ENCODE measurements at regions not wholly inside any gene's neighbourhood (a gene's known extent, or its start where the extent isn't known, plus 50 kb on each side); places are given as distances from the start of the nearest gene placed in this dataset.
"Not testable (repeated sequence)": the region's sequence is repeated elsewhere in the genome, so short reads cannot be mapped to it uniquely, and the experiment has no call there.

DNA sequence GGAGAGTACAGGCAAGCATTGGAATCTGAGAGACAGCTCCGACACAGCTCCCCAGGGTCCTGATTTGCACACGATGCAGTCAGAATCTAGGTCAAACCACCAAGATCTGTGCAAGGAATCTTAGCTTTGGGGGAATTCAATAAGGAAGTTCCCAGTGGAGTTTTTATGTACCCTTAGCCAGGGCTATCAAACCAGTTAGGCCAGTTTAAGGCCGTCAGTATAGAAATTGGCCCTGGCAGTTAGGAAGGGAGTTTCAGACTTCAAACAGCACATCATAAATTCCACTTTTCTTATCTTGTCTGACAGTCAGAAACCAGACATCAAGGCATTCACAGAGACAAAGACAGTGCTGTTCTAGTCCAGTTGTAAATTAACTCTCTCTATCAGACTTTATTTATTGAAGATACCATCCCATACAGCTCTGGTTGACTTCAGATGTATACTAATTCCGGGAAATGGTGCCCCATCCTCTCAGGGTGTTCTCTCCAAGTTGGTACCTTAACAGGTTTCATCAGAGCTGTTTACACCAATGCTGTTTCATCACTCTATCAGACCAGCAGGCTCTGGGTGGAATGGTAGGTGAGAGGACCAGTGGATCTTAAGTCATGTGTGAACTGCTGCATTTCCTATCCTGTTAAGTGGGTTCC is 157.5 kb upstream of the ATF7IP start:
- no peak for DNase-seq (ENCODE audit: low read depth, low spot score)

DNA sequence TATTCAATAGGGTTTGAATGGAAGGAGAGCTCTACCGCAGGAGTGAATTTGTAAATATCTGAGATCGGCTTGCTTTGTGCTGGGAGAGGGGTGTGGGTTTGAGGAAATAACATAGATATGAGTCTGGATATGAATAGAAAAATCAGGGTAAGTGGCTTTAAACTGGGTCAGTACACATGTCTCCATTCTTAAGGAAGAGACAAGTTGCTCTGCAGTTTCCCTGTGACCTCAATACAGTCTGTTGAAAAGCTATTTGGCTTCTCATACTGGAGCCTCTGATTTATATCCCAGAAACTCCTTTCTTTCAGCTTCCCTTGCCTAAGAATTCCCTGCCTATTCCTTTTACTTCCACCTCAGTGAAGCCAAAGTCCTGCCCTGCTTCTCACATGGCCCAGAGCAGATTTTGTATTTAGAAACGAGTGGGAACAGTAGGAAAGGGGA is 153.5 kb upstream of the ATF7IP start:
- no peak for DNase-seq (ENCODE audit: low read depth, low spot score)

DNA sequence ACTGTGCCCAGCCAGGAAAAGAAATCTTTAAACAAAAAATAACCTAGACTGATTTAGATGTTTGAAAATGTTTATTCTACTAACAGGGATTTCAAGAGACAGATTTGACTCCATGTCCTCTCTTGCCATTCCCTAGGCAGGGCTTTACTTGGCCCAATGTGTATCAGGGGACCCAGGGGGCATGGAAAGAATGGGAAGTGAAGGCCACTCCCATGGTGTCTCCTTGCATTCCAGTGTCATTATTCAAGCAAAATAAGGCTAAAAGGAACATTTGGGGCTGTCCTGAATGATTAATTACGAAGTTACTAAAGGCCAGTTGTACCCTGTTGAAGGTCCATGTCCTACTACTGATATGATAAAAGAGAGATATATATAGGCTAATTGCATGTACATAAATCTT is 151.9 kb upstream of the ATF7IP start:
- no peak for DNase-seq (ENCODE audit: low read depth, low spot score)

DNA sequence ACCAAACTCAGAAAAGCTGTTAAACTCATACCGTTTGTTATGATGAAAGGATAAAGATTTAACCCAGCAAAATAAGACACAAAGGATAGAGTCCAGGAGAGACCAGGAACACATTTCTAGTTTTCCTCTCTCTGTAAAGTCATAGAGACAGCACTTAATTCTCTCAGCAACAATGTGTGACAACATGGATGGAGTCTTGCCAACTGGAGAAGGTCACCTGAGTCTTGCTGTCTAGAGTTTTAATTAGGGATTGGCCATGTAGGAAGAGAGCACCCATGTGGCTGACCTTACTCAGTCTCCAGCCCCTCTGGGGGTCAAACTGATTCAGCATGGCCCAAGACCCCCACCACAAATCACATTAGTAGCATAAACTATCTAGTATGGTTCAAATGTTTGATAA is 151.0 kb upstream of the ATF7IP start:
- DNase-seq (ENCODE audit: low read depth, low spot score), result no peak

DNA sequence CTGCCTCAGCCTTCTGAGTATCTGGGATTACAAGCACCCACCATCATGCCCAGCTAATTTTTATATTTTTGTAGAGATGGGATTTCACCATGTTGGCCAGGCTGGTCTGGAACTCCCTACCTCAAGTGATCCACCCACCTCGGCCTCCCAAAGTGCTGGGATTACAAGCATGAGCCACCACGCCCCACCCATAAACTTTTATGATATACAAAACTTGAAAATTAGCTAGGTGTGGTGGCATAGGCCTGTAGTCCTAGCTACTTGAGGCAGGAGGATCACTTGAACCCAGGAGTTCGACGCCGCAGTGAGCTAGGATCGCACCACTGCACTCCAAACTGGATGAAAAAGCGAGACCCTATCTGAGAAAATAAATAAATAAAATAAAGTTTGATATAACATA is 149.5 kb upstream of the ATF7IP start:
- DNase-seq (ENCODE audit: low read depth, low spot score), result not testable (repeated sequence)

DNA sequence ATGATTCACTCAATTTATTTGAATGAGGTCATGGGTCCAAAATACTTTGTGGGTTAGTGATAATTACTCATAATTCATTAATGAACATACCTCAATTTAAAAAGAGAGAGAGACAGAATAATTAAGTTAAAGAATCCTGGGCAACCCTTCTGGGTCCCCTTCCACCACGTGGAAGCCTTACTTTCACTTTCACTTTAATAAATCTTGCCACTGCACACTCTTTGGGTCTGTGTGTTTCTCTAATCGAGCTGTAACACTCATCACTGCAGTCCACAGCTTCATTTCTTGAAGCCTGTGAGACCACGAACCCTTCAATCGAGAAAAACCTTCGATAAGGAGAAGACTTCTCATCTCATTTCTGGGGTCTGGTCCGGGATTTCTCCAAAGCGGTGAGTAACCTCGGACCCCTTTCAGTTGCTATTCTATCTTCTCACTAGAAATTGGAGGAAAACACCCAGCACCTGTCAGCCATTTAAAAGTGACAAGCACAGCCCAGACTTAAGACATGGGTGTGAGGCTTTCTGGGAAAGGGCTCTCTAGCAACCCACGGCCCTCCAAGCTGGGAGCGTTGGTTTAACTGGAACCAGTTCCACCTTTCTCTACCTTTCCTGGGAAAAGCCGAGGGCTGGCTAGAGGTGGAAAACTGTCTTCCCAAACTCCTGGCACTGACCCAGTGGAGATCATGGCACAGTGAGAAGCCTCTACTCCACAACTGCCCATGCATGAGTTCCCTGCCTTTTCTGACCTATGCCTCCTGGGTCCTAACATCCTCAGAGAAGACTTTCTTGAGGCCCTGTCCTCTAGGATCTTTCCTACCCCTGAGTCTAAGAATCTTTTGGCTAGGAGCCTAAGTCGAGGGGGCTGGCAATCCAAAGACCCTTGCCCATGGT is 148.8 kb upstream of the ATF7IP start:
- DNase-seq (ENCODE audit: low read depth, low spot score), result no peak

DNA sequence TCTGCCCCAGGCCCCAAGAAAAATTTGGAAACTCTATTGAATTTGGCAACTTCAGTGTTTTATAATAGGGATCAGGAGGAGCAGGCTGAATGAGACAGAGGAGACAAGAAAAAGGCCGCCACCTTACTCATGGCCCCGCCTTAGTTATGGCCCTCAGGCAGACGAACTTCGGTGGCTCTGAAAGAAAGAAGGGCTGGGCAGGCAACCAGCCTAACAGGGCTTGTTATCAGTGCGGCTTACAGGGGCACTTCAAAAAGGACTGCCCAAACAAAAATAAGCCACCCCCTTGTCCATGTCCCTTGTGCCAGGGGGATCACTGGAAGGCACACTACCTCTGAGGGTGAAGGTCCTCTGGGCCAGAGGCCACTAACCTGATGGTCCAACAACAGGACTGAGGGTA is 146.3 kb upstream of the ATF7IP start:
- DNase-seq (ENCODE audit: low read depth, low spot score), result no peak

DNA sequence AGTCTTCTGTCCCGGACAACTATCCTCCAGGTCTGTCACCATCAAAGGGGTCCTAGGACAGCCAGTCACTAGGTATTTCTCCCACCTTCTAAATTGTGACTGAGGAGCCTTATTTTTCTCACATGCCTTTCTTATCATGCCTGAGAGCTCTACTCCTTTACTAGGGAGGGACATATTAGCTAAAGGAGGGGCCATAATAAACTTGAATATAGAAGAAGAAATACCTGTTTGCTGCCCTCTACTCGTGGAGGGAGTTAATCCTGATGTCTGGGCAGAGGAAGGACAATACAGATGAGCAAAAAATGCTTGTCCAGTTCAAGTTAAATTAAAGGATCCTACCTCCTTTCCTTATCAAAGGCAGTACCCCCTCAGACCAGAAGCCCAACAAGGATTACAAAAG is 145.8 kb upstream of the ATF7IP start:
- not testable (repeated sequence) for DNase-seq (ENCODE audit: low read depth, low spot score)

DNA sequence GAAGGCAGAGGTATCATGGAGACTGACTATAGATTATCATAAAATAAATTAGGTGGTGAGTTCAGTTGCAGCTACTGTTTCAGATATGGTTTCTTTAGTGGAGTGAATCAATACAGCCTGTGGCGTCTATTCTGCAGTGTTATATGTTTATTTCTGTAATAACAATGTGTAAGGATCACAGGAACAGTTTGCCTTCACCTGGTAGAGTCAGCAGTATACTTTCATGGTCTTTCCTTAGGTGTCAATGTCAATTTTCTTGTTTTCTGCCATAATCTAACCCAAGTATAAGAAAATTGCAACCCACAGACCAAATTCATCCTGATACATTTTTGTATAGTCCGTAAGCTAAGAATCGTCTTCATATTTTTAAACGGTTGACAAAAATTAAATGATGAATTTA is 140.4 kb upstream of the ATF7IP start:
- DNase-seq (ENCODE audit: low read depth, low spot score), result no peak

DNA sequence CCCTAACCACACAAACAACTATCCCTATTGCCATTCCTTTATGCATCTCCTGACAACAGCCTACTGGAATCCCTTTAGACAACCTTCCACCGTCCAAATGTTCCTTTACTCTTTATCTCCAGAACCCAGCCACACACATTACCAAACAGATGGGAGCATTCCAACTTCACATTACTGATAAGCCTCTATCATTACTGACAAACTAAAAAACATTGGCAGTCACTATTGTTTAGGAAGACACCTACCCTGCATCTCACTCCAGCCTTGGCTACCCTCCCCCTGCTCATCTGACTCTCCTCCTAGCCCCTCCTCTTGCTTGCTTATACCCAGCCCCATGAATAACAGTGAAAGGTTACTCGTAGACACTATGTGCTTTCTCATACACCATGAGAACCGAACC is 130.3 kb upstream of the ATF7IP start:
- DNase-seq (ENCODE audit: low read depth, low spot score), result not testable (repeated sequence)

DNA sequence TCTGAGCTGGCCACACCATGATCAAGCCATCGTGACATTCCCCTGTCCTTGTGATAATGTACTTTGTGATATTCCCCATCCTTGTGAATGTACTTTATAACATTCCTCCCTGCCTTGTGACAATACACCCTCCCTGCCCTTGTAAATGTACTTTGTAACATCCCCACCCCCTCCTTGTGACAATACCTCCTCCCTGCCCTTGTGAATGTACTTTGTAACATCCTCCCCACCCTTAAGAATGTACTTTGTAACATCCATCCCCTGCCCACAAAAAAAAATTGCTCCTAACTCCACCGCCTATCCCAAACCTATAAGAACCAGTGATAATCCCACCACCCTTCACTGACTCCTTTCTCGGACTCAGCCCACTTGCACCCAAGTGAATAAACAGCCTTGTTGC is 128.8 kb upstream of the ATF7IP start:
- not testable (repeated sequence) for DNase-seq (ENCODE audit: low read depth, low spot score)

DNA sequence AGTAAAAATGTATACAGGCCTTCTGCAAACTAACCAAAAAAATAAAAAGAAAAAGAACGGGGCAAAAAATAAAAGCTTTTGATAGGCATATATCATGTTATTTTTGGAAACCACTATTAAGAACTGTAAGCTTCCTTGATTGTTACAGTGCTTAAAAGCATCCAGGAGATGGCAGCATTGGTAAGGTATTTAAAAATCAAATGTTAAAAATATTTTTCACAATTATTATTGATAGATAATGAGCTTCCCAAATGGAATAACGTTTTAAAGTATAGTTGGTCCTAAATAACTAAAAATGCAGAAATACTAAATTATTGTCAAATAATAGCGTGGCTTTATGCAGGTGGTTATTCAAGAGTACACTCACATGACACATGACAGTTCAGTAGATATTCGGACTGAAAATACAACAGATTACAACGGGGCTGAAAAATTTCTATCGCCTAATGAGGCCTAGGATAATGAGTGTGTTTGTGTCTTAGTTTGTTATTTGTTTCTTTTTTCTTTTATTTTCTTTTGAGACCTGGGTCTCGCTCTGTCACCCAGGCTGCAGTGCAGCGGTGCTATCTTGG is 127.2 kb upstream of the ATF7IP start:
- DNase-seq (ENCODE audit: low read depth, low spot score), result no peak

DNA sequence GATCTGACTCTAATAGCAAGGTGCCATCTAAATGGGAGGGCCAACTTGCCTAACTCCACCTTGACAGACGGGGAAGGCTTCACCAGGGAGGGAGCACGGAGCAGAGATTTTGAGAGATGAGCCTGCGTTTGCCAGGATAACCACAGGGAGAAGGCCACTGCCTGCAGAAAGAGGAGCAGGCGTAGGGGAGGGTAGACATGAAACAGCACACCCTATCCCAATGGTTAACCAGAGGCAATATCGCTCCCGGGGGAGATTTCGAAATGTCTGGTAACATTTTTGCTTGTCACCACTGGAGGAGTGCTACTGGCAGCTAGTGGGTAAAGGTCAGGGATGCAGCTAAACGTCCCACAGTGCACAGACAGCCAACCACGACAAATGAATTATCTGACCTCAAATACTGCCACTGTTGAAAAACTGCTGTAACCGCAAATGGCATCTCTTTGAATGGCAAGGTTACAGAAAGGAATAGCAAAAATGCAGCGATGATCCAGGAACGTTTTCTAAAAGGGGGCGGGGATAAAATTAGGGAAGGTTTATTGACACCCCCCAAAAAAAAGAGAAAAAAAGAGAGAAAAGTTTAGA is 126.0 kb upstream of the ATF7IP start:
- DNase-seq (ENCODE audit: low read depth, low spot score), result no peak

DNA sequence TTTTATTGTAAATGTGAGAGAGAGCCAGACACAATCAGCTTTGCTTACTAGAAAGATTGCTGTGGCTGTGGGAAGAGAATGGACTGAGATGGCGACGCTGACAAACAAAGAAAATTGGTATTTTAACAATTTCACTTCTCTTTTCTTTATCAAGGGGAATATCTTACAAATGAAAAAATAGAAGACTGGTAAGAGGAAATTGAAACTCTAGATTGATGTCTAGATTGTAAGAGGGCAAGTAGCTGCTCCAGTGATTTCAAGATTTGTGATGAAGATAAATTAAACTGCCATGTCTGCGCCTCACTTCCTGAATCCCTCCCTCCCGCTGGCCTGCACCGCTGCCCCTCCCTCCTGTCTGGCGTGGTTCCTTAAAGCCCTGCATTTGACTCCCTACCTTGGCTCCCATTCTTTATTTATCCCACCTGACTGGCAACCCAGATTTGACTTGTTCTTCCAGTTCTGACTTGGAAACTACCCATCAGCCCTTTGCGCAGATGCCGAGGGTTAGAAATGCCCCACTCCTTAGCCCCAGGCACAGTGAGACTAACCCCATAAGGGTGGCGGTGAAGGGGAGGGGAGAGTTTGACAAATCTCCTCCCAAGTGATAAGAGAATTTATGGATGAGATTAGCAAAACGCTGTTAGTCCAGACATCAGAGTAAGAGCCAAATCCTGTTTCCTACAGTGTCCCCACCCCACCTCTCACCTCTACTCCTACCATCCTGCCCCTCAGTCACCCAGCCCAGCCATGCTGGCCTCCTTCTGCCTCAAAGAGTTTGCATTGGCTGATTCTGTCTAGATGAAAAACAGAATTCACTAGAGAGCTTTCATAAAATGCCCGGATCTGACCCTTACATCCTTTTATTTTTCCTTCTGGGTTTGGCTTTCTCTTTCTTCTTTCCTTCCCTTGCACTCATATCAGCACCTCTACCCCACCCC is 125.3 kb upstream of the ATF7IP start:
- no peak for DNase-seq (ENCODE audit: low read depth, low spot score)

DNA sequence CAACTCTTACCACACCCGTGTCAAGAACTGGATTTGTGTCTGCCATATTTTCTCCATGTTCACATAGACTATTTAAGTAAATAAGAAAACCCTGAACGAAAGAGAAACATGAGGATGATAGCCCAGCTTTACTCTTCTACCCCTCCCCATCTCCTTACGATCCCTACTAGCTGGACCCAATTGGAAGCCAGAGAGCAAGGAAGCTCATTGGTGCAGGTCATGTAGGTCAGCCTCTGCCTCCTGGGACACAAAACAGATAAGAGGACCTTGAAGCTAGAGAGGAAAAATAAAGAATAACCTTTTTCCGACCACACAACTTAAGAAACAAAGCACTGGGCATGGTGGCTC is 124.6 kb upstream of the ATF7IP start:
- no peak for DNase-seq (ENCODE audit: low read depth, low spot score)

DNA sequence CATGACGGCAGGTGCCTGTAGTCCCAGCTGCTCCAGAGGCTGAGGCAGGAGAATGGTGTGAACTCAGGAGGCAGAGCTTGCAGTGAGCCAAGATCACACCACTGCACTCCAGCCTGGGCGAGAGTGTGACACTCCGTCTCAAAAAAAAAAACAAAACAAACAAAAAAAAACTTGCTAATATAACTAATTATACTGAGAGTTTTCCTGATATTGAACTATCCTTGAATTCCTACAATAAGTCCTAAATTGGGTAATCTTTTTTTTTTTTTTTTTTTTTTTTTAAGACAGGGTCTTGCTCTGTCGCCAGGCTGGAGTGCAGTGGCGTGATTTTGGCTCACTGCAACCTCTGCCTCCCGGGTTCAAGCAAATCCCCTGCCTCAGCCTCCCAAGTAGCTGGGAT is 122.7 kb upstream of the ATF7IP start:
- DNase-seq (ENCODE audit: low read depth, low spot score), result not testable (repeated sequence)

DNA sequence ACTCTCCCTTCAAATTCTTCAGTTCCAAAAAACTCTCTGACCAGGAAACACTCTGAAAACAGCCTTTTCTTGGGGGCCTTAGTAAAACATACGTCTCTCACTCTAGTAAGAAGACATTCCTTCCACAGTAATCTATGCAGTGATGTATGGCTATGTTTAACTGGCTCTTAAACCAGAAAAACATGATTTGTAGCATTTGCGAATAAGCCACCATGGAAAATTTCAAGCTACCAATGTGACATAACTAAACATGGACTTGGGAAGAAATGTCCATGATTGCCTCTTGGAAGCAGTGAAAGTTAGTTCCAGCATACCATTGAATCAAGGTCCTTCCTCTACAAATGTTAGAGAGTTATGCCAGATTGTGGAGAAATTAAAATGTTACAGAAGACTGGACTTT is 121.5 kb upstream of the ATF7IP start:
- DNase-seq (ENCODE audit: low read depth, low spot score), result no peak

DNA sequence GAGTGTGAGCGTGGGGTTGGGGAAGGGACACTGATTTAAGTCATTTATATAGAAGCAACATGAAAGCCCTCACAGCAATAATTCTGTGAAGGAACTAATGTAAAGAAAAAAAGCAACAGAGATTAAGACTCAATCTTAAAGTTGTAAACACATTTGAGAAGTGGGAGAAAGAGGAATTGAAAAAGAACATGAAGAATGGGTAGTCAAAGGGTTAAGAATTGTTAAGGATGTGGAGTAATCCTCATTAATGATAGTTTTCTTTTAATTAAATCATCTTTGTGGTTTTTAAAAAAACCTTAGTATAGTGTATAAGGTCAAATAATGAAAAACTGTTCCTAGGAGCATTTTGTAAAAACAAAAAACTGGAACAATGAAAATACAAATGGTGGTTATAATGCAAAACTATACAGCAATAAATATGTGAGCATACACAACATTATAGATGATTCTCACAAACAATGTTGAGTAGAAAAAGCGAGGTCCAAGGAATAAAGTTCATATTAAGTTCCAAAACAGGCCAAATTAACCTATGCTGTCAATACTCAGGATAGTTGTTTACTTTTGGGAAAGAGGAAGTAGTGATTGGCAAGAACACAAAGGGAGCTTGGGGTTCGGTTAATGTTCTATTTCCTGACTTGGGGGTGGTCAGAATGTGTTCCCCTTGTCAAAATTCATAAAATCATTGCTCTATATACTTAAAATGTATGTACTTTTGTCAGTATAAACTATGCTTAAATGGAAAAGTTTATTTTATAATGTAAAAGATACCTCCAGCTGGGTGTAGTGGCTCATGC is 120.4 kb upstream of the ATF7IP start:
- DNase-seq (ENCODE audit: low read depth, low spot score), result no peak

DNA sequence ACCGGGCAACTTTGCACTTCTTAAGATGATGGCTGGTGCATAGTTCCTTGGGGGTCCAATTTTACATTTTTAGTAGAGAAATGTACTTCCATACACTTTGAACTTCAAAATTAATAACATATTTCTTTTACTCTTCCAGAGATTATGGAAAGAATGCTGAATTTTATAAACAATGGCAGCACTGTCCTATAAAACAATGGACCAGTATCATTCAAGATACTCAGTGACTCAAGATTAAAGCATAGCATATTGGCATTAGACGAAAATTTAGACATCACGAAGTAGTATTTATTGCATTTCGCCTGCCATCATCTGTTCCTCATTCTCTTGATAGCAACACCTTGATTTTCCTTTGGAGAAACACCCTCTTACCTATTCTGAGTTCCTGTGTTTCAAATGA is 118.3 kb upstream of the ATF7IP start:
- no peak for DNase-seq (ENCODE audit: low read depth, low spot score)

DNA sequence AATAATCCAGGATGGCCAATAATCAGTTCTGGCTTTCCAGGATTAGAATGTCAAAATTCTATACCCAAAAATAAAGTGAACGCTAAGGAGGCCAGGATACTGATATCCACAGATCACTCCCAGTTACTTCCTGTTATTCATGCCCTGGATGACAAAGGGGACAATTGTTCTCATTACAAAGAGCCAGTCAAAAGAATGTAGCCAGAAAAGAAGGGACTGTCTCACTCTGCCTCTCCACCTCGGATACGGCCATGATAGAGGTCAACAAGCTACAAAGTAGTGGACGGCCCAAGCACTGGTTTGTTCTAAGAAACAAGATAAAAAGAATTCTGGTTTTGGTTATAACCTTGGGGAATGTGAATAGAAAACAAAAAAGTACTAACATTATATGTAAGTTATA is 116.1 kb upstream of the ATF7IP start:
- DNase-seq (ENCODE audit: low read depth, low spot score), result no peak

DNA sequence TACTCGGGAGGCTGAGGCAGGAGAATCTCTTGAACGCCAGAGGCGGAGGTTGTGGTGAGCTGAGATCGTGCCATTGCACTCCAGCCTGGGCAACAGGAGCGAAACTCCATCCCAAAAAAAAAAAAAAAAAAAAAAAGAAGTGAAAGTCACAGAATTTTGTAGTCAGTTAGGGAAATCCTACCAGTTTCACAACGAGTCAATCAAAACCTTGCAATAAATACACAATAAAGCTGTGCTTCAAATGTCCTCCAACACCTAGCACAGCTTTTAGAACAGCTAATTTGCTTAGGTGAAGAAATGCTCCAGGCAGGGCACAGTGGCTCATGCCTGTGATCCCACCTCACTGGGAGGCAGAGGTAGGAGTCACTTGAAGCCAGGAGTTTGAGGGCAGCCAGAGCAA is 112.8 kb upstream of the ATF7IP start:
- DNase-seq (ENCODE audit: low read depth, low spot score), result no peak
